ENCODE measurements at regions not wholly inside any gene's neighbourhood (a gene's known extent, or its start where the extent isn't known, plus 50 kb on each side); places are given as distances from the start of the nearest gene placed in this dataset.
"Not testable (repeated sequence)": the region's sequence is repeated elsewhere in the genome, so short reads cannot be mapped to it uniquely, and the experiment has no call there.

DNA sequence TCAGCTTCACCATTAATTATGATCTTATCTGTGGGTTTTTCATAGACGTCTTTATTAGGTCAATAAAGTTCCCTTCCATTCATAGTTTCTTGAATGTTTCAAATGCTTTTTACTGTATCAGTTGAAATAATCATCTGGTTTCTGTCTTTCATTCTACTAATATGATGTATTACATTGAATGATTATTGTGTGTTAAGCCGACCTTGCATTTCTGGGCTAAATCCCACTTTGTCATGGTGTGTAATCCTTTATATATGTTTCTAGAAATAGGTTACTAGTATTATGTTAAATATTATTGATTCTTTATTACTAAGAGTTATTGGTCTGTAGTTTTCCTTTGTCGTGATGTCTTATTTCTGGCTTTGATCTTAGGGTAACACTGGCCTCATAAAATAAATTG, 134.9 kb downstream of the FASLG start:
- TF ChIP-seq CSDC2 (CRISPR knock-in tag; IDR thresholded peaks at IDR 0.05) (no peak), ZC3H10 (CRISPR knock-in tag; IDR thresholded peaks at IDR 0.05) (no peak)
- TF ChIP-seq, protein P1, sequence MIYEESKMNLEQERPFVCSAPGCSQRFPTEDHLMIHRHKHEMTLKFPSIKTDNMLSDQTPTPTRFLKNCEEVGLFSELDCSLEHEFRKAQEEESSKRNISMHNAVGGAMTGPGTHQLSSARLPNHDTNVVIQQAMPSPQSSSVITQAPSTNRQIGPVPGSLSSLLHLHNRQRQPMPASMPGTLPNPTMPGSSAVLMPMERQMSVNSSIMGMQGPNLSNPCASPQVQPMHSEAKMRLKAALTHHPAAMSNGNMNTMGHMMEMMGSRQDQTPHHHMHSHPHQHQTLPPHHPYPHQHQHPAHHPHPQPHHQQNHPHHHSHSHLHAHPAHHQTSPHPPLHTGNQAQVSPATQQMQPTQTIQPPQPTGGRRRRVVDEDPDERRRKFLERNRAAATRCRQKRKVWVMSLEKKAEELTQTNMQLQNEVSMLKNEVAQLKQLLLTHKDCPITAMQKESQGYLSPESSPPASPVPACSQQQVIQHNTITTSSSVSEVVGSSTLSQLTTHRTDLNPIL (CRISPR knock-in tag; IDR thresholded peaks at IDR 0.05; ENCODE audit: low read depth) = no peak
- no peak for ATAC-seq

DNA sequence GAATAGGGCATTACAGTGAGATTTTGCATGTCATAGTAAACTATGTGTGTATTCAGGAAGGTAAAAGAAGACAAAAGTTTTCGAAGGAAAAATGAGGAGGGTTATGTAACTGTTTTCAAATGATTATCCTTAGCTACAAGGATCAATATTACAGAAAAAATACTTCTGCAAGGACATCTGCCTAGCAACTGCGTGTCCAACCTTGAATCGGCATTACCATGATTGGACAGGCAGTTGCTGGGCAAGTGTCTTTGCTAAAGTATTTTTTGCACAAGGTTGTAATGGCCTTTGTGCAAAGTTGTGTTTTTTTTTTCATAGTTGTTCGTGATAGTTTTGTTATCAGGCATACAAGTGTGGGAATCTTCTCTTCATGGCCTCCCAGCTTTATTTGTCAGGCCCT, 136.8 kb downstream of the FASLG start:
- no peak; the same call in 2 of the 3 replicates for ATAC-seq
- TF ChIP-seq, protein P2, sequence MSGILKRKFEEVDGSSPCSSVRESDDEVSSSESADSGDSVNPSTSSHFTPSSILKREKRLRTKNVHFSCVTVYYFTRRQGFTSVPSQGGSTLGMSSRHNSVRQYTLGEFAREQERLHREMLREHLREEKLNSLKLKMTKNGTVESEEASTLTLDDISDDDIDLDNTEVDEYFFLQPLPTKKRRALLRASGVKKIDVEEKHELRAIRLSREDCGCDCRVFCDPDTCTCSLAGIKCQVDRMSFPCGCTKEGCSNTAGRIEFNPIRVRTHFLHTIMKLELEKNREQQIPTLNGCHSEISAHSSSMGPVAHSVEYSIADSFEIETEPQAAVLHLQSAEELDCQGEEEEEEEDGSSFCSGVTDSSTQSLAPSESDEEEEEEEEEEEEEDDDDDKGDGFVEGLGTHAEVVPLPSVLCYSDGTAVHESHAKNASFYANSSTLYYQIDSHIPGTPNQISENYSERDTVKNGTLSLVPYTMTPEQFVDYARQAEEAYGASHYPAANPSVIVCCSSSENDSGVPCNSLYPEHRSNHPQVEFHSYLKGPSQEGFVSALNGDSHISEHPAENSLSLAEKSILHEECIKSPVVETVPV (CRISPR knock-in tag; IDR thresholded peaks at IDR 0.05) = no peak
- TF ChIP-seq BACH2 (CRISPR knock-in tag; IDR thresholded peaks at IDR 0.05; ENCODE audit: borderline replicate concordance) (no peak), SNAI2 (CRISPR knock-in tag; IDR thresholded peaks at IDR 0.05) (no peak), ESRRG (CRISPR knock-in tag; IDR thresholded peaks at IDR 0.05) (no peak), GLIS3 (CRISPR knock-in tag; IDR thresholded peaks at IDR 0.05) (no peak), ZFP3 (CRISPR knock-in tag; IDR thresholded peaks at IDR 0.05) (no peak), ARNTL (CRISPR knock-in tag; IDR thresholded peaks at IDR 0.05; ENCODE audit: borderline replicate concordance, low read depth) (no peak), ZNF565 (CRISPR knock-in tag; conservative IDR thresholded peaks at IDR 0.05; ENCODE audit: low read depth) (no peak), ZNF70 (CRISPR knock-in tag; IDR thresholded peaks at IDR 0.05) (no peak), TCF4 (CRISPR knock-in tag; IDR thresholded peaks at IDR 0.05; ENCODE audit: borderline replicate concordance) (no peak), OSR1 (CRISPR knock-in tag; IDR thresholded peaks at IDR 0.05) (no peak), TOX (CRISPR knock-in tag; IDR thresholded peaks at IDR 0.05; ENCODE audit: borderline replicate concordance) (no peak), ISL1 (CRISPR knock-in tag; IDR thresholded peaks at IDR 0.05) (no peak)
- TF ChIP-seq, protein P1 (CRISPR knock-in tag; IDR thresholded peaks at IDR 0.05; ENCODE audit: low read depth) = no peak
- TF ChIP-seq, protein P3, sequence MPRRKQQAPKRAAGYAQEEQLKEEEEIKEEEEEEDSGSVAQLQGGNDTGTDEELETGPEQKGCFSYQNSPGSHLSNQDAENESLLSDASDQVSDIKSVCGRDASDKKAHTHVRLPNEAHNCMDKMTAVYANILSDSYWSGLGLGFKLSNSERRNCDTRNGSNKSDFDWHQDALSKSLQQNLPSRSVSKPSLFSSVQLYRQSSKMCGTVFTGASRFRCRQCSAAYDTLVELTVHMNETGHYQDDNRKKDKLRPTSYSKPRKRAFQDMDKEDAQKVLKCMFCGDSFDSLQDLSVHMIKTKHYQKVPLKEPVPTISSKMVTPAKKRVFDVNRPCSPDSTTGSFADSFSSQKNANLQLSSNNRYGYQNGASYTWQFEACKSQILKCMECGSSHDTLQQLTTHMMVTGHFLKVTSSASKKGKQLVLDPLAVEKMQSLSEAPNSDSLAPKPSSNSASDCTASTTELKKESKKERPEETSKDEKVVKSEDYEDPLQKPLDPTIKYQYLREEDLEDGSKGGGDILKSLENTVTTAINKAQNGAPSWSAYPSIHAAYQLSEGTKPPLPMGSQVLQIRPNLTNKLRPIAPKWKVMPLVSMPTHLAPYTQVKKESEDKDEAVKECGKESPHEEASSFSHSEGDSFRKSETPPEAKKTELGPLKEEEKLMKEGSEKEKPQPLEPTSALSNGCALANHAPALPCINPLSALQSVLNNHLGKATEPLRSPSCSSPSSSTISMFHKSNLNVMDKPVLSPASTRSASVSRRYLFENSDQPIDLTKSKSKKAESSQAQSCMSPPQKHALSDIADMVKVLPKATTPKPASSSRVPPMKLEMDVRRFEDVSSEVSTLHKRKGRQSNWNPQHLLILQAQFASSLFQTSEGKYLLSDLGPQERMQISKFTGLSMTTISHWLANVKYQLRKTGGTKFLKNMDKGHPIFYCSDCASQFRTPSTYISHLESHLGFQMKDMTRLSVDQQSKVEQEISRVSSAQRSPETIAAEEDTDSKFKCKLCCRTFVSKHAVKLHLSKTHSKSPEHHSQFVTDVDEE (CRISPR knock-in tag; IDR thresholded peaks at IDR 0.05) = no peak
- TF ChIP-seq, protein P4, sequence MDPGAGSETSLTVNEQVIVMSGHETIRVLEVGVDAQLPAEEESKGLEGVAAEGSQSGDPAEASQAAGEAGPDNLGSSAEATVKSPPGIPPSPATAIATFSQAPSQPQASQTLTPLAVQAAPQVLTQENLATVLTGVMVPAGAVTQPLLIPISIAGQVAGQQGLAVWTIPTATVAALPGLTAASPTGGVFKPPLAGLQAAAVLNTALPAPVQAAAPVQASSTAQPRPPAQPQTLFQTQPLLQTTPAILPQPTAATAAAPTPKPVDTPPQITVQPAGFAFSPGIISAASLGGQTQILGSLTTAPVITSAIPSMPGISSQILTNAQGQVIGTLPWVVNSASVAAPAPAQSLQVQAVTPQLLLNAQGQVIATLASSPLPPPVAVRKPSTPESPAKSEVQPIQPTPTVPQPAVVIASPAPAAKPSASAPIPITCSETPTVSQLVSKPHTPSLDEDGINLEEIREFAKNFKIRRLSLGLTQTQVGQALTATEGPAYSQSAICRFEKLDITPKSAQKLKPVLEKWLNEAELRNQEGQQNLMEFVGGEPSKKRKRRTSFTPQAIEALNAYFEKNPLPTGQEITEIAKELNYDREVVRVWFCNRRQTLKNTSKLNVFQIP (CRISPR knock-in tag; IDR thresholded peaks at IDR 0.05; ENCODE audit: borderline replicate concordance, low read depth) = no peak

DNA sequence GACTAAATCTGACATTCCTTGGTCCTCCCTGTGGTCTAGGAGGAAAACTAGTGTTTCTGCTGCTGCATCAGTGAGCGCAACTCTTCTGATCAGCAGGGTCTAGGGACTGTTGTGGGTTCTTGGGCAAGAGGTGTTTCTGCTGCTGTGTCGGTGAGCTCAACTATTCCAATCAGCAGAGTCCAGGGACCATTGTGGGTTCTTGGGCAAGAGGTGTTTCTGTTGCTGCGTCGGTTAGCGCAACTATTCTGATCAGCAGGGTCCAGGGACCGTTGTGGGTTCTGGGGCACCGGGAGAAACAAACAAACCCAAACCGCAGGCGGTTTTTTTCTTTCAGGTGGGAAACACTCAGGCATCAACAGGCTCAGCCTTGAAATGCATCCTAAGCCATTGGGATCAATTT, 140.9 kb downstream of the FASLG start:
- not testable (repeated sequence) for ATAC-seq

DNA sequence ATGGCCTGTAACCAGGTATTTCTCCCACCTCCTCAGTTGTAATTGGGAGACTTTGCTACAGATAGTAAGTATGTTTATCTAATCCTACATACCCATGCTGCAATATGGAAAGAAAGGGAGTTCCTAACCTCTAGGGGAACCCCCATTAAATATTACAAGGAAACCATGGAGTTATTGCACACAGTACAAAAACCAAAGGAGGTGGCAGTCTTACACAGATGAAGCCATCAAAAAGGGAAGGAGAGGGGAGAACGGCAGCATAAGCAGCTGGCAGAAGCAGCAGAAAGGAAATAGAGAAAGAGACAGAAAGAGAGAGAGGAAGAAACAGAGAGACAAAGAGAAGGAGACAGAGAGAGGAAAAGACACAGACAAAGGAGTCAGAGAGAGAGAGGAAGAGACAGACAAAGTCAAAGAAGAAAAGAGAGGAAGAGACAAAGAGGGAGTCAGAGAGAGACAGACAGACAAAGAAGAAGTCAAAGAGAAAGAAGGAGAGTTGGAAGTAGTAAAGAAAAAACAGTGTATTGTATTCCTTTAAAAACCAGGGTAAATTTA, 142.9 kb downstream of the FASLG start:
- no peak for ATAC-seq
- TF ChIP-seq ISL1 (CRISPR knock-in tag; IDR thresholded peaks at IDR 0.05) (no peak), ESRRG (CRISPR knock-in tag; IDR thresholded peaks at IDR 0.05) (no peak), CSDC2 (CRISPR knock-in tag; IDR thresholded peaks at IDR 0.05) (no peak), OSR1 (CRISPR knock-in tag; IDR thresholded peaks at IDR 0.05) (no peak), ZNF70 (CRISPR knock-in tag; IDR thresholded peaks at IDR 0.05) (no peak), SNAI2 (CRISPR knock-in tag; IDR thresholded peaks at IDR 0.05) (no peak), BACH2 (CRISPR knock-in tag; IDR thresholded peaks at IDR 0.05; ENCODE audit: borderline replicate concordance) (no peak), ZFP30 (CRISPR knock-in tag; IDR thresholded peaks at IDR 0.05) (no peak), TCF4 (CRISPR knock-in tag; IDR thresholded peaks at IDR 0.05; ENCODE audit: borderline replicate concordance) (no peak), GLIS3 (CRISPR knock-in tag; IDR thresholded peaks at IDR 0.05) (no peak), ZFP3 (CRISPR knock-in tag; IDR thresholded peaks at IDR 0.05) (no peak)
- TF ChIP-seq, protein P5, sequence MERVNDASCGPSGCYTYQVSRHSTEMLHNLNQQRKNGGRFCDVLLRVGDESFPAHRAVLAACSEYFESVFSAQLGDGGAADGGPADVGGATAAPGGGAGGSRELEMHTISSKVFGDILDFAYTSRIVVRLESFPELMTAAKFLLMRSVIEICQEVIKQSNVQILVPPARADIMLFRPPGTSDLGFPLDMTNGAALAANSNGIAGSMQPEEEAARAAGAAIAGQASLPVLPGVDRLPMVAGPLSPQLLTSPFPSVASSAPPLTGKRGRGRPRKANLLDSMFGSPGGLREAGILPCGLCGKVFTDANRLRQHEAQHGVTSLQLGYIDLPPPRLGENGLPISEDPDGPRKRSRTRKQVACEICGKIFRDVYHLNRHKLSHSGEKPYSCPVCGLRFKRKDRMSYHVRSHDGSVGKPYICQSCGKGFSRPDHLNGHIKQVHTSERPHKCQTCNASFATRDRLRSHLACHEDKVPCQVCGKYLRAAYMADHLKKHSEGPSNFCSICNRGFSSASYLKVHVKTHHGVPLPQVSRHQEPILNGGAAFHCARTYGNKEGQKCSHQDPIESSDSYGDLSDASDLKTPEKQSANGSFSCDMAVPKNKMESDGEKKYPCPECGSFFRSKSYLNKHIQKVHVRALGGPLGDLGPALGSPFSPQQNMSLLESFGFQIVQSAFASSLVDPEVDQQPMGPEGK (CRISPR knock-in tag; IDR thresholded peaks at IDR 0.05; ENCODE audit: borderline replicate concordance) = no peak
- TF ChIP-seq, protein P1 (CRISPR knock-in tag; IDR thresholded peaks at IDR 0.05; ENCODE audit: low read depth) = no peak
- TF ChIP-seq, protein P3 (CRISPR knock-in tag; IDR thresholded peaks at IDR 0.05) = no peak
